HepG2 (cell line): ENCODE measurements at regions not wholly inside any gene's neighbourhood (a gene's known extent, or its start where the extent isn't known, plus 50 kb on each side); places are given as distances from the start of the nearest gene placed in this dataset.

ENCODE experiments used
- CENPX ChIP-seq: sonication (generic); formaldehyde crosslinking; IDR thresholded peaks from 2 replicates; pipeline ENCODE4 v1.9.0; 2021; ENCODE audit warnings: mild to moderate bottlenecking, missing genetic modification reagents, moderate library complexity
- ELK4 ChIP-seq: sonication (generic); formaldehyde crosslinking; IDR thresholded peaks from 2 replicates; pipeline ENCODE4 v1.9.0; 2021; ENCODE audit warnings: missing genetic modification reagents, borderline replicate concordance
- HNF4A ChIP-seq: sonication (generic); formaldehyde crosslinking; IDR thresholded peaks from 2 replicates; pipeline ENCODE4 v1.4.0; 2020; ENCODE audit warnings: missing genetic modification reagents
- MED8 ChIP-seq: sonication (generic); formaldehyde crosslinking; IDR thresholded peaks from 2 replicates; pipeline ENCODE4 v1.8.1; 2023; ENCODE audit warnings: mild to moderate bottlenecking, missing genetic modification reagents; ENCODE audit not compliant: insufficient replicate concordance
- NFIB ChIP-seq: sonication (generic); formaldehyde crosslinking; IDR thresholded peaks from 2 replicates; pipeline ENCODE4 v1.9.0; 2021; ENCODE audit warnings: missing genetic modification reagents, mild to moderate bottlenecking, borderline replicate concordance
- PAXIP1 ChIP-seq: sonication (generic); formaldehyde crosslinking; conservative IDR thresholded peaks from 2 replicates; pipeline ENCODE4 v1.4.0; 2020; ENCODE audit warnings: mild to moderate bottlenecking, missing genetic modification reagents, moderate library complexity
- POGZ ChIP-seq: sonication (generic); formaldehyde crosslinking; IDR thresholded peaks from 2 replicates; pipeline ENCODE4 v1.4.0; 2020; ENCODE audit warnings: mild to moderate bottlenecking, missing genetic modification reagents
- RERE ChIP-seq: IDR thresholded peaks from 2 replicates; pipeline ENCODE4 v1.6.1; 2016; ENCODE audit warnings: low read depth, missing genetic modification reagents, missing compliant biosample characterization
- RNF2 ChIP-seq: fragments of 450-650 bp; conservative IDR thresholded peaks from 2 replicates; pipeline ENCODE4 v1.6.1; 2016; ENCODE audit warnings: low read depth
- TEF ChIP-seq: sonication (generic); formaldehyde crosslinking; IDR thresholded peaks from 2 replicates; pipeline ENCODE4 v1.5.0; 2020; ENCODE audit warnings: missing genetic modification reagents
- TFAP4 ChIP-seq: sonication (generic); IDR thresholded peaks from 2 replicates; pipeline ENCODE4 v1.6.1; 2016; ENCODE audit warnings: low read depth, borderline replicate concordance
- THAP11 ChIP-seq: IDR thresholded peaks from 2 replicates; pipeline ENCODE4 v1.6.1; 2016; ENCODE audit warnings: missing biosample characterization, missing genetic modification reagents
- ZFX ChIP-seq: sonication (generic); formaldehyde crosslinking; IDR thresholded peaks from 2 replicates; pipeline ENCODE4 v1.4.0; 2020; ENCODE audit warnings: mild to moderate bottlenecking, low read depth, missing genetic modification reagents, moderate library complexity
- ZKSCAN1 ChIP-seq: fragments of 150-350 bp; IDR thresholded peaks from 2 replicates; pipeline ENCODE4 v1.6.1; 2014; ENCODE audit warnings: low read length
- ZNF547 ChIP-seq: sonication (generic); formaldehyde crosslinking; IDR thresholded peaks from 2 replicates; pipeline ENCODE4 v1.5.1; 2020; ENCODE audit warnings: mild to moderate bottlenecking, missing genetic modification reagents
- ZNF616 ChIP-seq: sonication (generic); formaldehyde crosslinking; IDR thresholded peaks from 2 replicates; pipeline ENCODE4 v1.5.0; 2020; ENCODE audit warnings: low read depth, mild to moderate bottlenecking, missing genetic modification reagents
- ZNF704 ChIP-seq: sonication (generic); formaldehyde crosslinking; IDR thresholded peaks from 2 replicates; pipeline ENCODE4 v1.8.1; 2023; ENCODE audit warnings: mild to moderate bottlenecking, inconsistent platforms, moderate library complexity, missing genetic modification reagents, borderline replicate concordance

GRCh38 chr19:30817965-30818567 is 445.9 kb downstream of the ZNF536 start (continued):
- TF ChIP-seq ELK4 (CRISPR knock-in tag) (no peak), POGZ (CRISPR knock-in tag) (peak; percentile 54; the same call in 1 of the 2 replicates), ZFX (CRISPR knock-in tag) (no peak), CENPX (CRISPR knock-in tag) (no peak), ZNF616 (CRISPR knock-in tag) (no peak), NFIB (no peak), TFAP4 (no peak), THAP11 (CRISPR knock-in tag) (0 out of 2 replicates have a peak, but pooled peaks have one; percentile 31), HNF4A (peak; percentile 92), MED8 (no peak), ZNF704 (CRISPR knock-in tag) (no peak), ZKSCAN1 (no peak), ZNF547 (CRISPR knock-in tag) (no peak), RERE (CRISPR knock-in tag) (no peak), RNF2 (no peak), PAXIP1 (CRISPR knock-in tag) (peak; percentile 85), TEF (CRISPR knock-in tag) (no peak)
